A549 (cell line): ENCODE measurements at regions not wholly inside any gene's neighbourhood (a gene's known extent, or its start where the extent isn't known, plus 50 kb on each side); places are given as distances from the start of the nearest gene placed in this dataset.

Experiments used
- ATAC-seq, 2 experiments: fragments of 200-7000 bp in 1 of 2; fragments of >200 bp in 1 of 2; cut with Nextera tagmentation in 1 of 2; cut with Tn5 transposase in 1 of 2; 3 replicates each; pipeline versions ENCODE4 v1.8.0 to v1.9.1; 2018 to 2020; ENCODE audit warnings: mild to moderate bottlenecking in 1 of 2, moderate library complexity in 1 of 2
- CTCF ChIA-PET: fragments of 300-600 bp; sonication (Branson Sonifier 250); formaldehyde crosslinking; extraction: SDS; loops from one replicate; lab custom pipeline; 2021; ENCODE audit warnings: antibody characterized with exemption, inconsistent platforms; lab: Yijun Ruan, JAX
- POLR2A ChIA-PET: fragments of 350-600 bp; formaldehyde crosslinking; extraction: SDS; loops from one replicate; lab custom pipeline; 2021; ENCODE audit warnings: antibody characterized with exemption, inconsistent platforms; lab: Yijun Ruan, JAX
- DNase-seq, 2 experiments: peaks; one replicate each; pipeline versions ENCODE4 v3.0.0 to v3.0.0-alpha.2; 2011 to 2016; ENCODE audit warnings: low read depth in 1 of 2, low spot score in 1 of 2
- FAIRE-seq: peaks from 2 replicates; lab custom pipeline; 2011; peaks lifted over from hg19 to GRCh38; lab: Jason Lieb, UNC
- H3K27ac ChIP-seq, 2 experiments: fragments of >200 bp; sonication (Bioruptor Twin); formaldehyde crosslinking; 3 replicates each; pipeline ENCODE4 v1.5.1; 2016 to 2017
- H3K4me1 ChIP-seq: fragments of >200 bp; sonication (Bioruptor Twin); formaldehyde crosslinking; 3 replicates; pipeline ENCODE4 v1.6.1; 2016
- H3K4me2 ChIP-seq: fragments of >200 bp; sonication (Bioruptor Twin); formaldehyde crosslinking; 3 replicates; pipeline ENCODE4 v1.6.1; 2016
- H3K4me3 ChIP-seq: fragments of >200 bp; sonication (Bioruptor Twin); formaldehyde crosslinking; 3 replicates; pipeline ENCODE4 v1.5.1; 2016
- H3K9me3 ChIP-seq: fragments of >200 bp; sonication (Bioruptor Twin); formaldehyde crosslinking; 3 replicates; pipeline ENCODE4 v1.6.1; 2016
- CBX8 ChIP-seq: fragments of 200-600 bp; sonication (generic); IDR thresholded peaks from 2 replicates; pipeline ENCODE4 v1.6.1; 2016
- CHD4 ChIP-seq: fragments of 200-600 bp; sonication (generic); IDR thresholded peaks from 2 replicates; pipeline ENCODE4 v1.6.1; 2016; ENCODE audit warnings: antibody characterized with exemption, mild to moderate bottlenecking, borderline replicate concordance
- CTCF ChIP-seq: fragments of >200 bp; sonication (Bioruptor Twin); formaldehyde crosslinking; IDR thresholded peaks from 3 replicates; pipeline ENCODE4 v1.5.1; 2016
- EHF ChIP-seq: fragments of 250-450 bp; sonication (Bioruptor Pico); IDR thresholded peaks from 2 replicates; pipeline ENCODE4 v1.5.0; 2020; ENCODE audit warnings: mild to moderate bottlenecking
- ELK1 ChIP-seq: fragments of 150-350 bp; IDR thresholded peaks from 2 replicates; pipeline ENCODE4 v1.6.1; 2014; ENCODE audit warnings: low read depth, mild to moderate bottlenecking, low read length
- EP300 ChIP-seq, 2 experiments: fragments of >200 bp; sonication (Bioruptor Twin); formaldehyde crosslinking; IDR thresholded peaks; 2 replicates in 1 of 2; 3 replicates in 1 of 2; pipeline ENCODE4 v1.6.1; 2016 to 2017
- FOSB ChIP-seq: fragments of 250-450 bp; sonication (Bioruptor Pico); IDR thresholded peaks from 2 replicates; pipeline ENCODE4 v1.5.0; 2020; ENCODE audit warnings: mild to moderate bottlenecking, moderate library complexity
- HDAC2 ChIP-seq: fragments of 200-600 bp; sonication (generic); IDR thresholded peaks from 2 replicates; pipeline ENCODE4 v1.6.1; 2016
- HEYL ChIP-seq: fragments of 250-450 bp; sonication (Bioruptor Pico); IDR thresholded peaks from 2 replicates; pipeline ENCODE4 v1.8.0; 2021; ENCODE audit warnings: mild to moderate bottlenecking, moderate library complexity
- HOXB13 ChIP-seq: fragments of 250-450 bp; sonication (Bioruptor Pico); IDR thresholded peaks from 2 replicates; pipeline ENCODE4 v1.5.0; 2020; ENCODE audit warnings: low read depth, mild to moderate bottlenecking, moderate library complexity
- HOXB5 ChIP-seq: fragments of 250-450 bp; sonication (Bioruptor Pico); IDR thresholded peaks from 2 replicates; pipeline ENCODE4 v1.5.0; 2020; ENCODE audit warnings: mild to moderate bottlenecking, moderate library complexity
- JUN ChIP-seq, 2 experiments: fragments of >200 bp; sonication (Bioruptor Twin); formaldehyde crosslinking; IDR thresholded peaks; 2 replicates in 1 of 2; 3 replicates in 1 of 2; pipeline ENCODE4 v1.6.1; 2016 to 2017
- JUNB ChIP-seq: fragments of >200 bp; sonication (Bioruptor Twin); formaldehyde crosslinking; IDR thresholded peaks from 2 replicates; pipeline ENCODE4 v1.6.1; 2016
- MAZ ChIP-seq: fragments of 150-350 bp; IDR thresholded peaks from 2 replicates; pipeline ENCODE4 v1.6.1; 2014; ENCODE audit warnings: antibody characterized with exemption, low read depth, low read length, borderline replicate concordance
- PHF8 ChIP-seq: fragments of 200-600 bp; sonication (generic); IDR thresholded peaks from 2 replicates; pipeline ENCODE4 v1.6.1; 2016; ENCODE audit warnings: low read depth, mild to moderate bottlenecking, antibody characterized with exemption, moderate library complexity, borderline replicate concordance
- POLR2AphosphoS2 ChIP-seq: conservative IDR thresholded peaks from 2 replicates; pipeline ENCODE4 v1.6.1; 2012; ENCODE audit warnings: low read length, improper control_type of control experiment, inconsistent platforms
- RAD21 ChIP-seq, 2 experiments: fragments of >200 bp in 1 of 2; sonication (Bioruptor Twin) in 1 of 2; formaldehyde crosslinking in 1 of 2; IDR thresholded peaks in 1 of 2; conservative IDR thresholded peaks in 1 of 2; 2 replicates in 1 of 2; 3 replicates in 1 of 2; pipeline ENCODE4 v1.6.1; 2012 to 2018; ENCODE audit warnings: inconsistent platforms in 1 of 2
- RARB ChIP-seq: fragments of 250-450 bp; sonication (Bioruptor Pico); IDR thresholded peaks from 2 replicates; pipeline ENCODE4 v1.8.0; 2021; ENCODE audit warnings: mild to moderate bottlenecking, moderate library complexity
- RCOR1 ChIP-seq: fragments of 150-350 bp; IDR thresholded peaks from 2 replicates; pipeline ENCODE4 v1.6.1; 2014; ENCODE audit warnings: antibody characterized with exemption, low read length, low read depth
- SMC3 ChIP-seq: fragments of >200 bp; sonication (Bioruptor Twin); formaldehyde crosslinking; IDR thresholded peaks from 3 replicates; pipeline ENCODE4 v1.6.1; 2018; ENCODE audit warnings: inconsistent platforms
- SREBF2 ChIP-seq: fragments of 450-650 bp; IDR thresholded peaks from 2 replicates; pipeline ENCODE4 v1.6.1; 2014; ENCODE audit warnings: mild to moderate bottlenecking, moderate library complexity
- TFCP2L1 ChIP-seq: fragments of 250-450 bp; sonication (Bioruptor Pico); IDR thresholded peaks from 2 replicates; pipeline ENCODE4 v1.5.0; 2021; ENCODE audit warnings: mild to moderate bottlenecking
- TP53 ChIP-seq: fragments of 250-450 bp; sonication (Bioruptor Pico); IDR thresholded peaks from 2 replicates; pipeline ENCODE4 v1.5.0; 2021; ENCODE audit warnings: mild to moderate bottlenecking, moderate library complexity
- ZFP36 ChIP-seq: fragments of 450-650 bp; IDR thresholded peaks from 2 replicates; pipeline ENCODE4 v1.6.1; 2014; ENCODE audit warnings: borderline replicate concordance; ENCODE audit not compliant: partially characterized antibody
- ZNF302 ChIP-seq: fragments of 250-450 bp; sonication (Bioruptor Pico); IDR thresholded peaks from 2 replicates; pipeline ENCODE4 v1.9.0; 2021; ENCODE audit warnings: inconsistent platforms, mild to moderate bottlenecking, moderate library complexity
- ZSCAN20 ChIP-seq: fragments of 250-450 bp; sonication (Bioruptor Pico); IDR thresholded peaks from 2 replicates; pipeline ENCODE4 v1.8.0; 2022; ENCODE audit warnings: mild to moderate bottlenecking, moderate library complexity
- WGBS: methylation state at CpG from one replicate; pipeline ENCODE4 v1.1.6; 2017; ENCODE audit errors: missing lambda C conversion rate; 5-methylcytosine and 5-hydroxymethylcytosine counted together
- TF ChIP-seq, protein P1 (sequence below): fragments of 200-600 bp; sonication (generic); IDR thresholded peaks from 2 replicates; pipeline ENCODE4 v1.6.1; 2016; ENCODE audit warnings: antibody characterized with exemption, mild to moderate bottlenecking, moderate library complexity
- TF ChIP-seq, protein P2 (sequence below): fragments of 250-450 bp; sonication (Bioruptor Pico); IDR thresholded peaks from 2 replicates; pipeline ENCODE4 v1.5.0; 2021; ENCODE audit warnings: mild to moderate bottlenecking, moderate library complexity, borderline replicate concordance

DNA sequence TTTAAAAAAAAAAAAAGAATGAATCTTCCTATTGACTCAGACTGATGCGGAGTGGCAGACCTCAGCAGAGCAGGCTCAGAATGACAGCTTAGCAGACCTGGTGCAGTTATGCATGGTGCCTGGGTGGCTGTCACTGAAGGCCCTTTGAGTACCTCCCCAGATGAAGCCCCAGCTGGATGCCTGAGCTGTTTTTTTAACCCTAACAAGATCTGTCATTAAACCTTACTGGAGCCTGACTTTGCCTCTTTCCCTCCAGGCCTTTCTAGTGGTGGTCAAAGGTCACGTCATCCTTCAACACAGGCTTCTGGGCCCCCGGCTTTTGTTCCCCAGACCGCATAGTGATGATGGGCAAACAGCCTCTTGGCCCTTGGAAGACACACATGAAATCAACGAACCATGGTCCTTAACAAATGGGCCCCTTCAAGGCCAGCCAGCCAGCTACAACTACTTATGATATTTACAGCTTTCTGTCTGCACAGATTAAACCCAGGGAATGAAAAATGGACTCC, 138.3 kb upstream of the CYP1B1 start:
- no peak for DNase-seq
- no peak for FAIRE-seq

GRCh38 chr2:38213619-38214167, 137.7 kb upstream of the CYP1B1 start:
- 0 out of 3 replicates have a peak overlapping the region, but pooled peaks have one; percentile 6 for H3K4me2 ChIP-seq
- ChIA-PET CTCF (interaction anchor here (0.9 kb wide), 1 partner anchor 220 kb away, joined by 3 read pairs; no protein-coding TSS in a partner anchor), POLR2A (no interaction called here)
- peaks cover 33% of the 10 kb centered on the region for H3K4me1 ChIP-seq
- TF ChIP-seq POLR2AphosphoS2 (no peak), CBX8 (no peak), HDAC2 (no peak), EHF (CRISPR knock-in tag) (no peak), RCOR1 (no peak), TP53 (CRISPR knock-in tag) (no peak), JUN (IDR thresholded peaks at IDR 0.05) (no peak), RARB (CRISPR knock-in tag) (no peak), SREBF2 (no peak), ELK1 (no peak), TFCP2L1 (no peak)
- TF ChIP-seq, protein P1, sequence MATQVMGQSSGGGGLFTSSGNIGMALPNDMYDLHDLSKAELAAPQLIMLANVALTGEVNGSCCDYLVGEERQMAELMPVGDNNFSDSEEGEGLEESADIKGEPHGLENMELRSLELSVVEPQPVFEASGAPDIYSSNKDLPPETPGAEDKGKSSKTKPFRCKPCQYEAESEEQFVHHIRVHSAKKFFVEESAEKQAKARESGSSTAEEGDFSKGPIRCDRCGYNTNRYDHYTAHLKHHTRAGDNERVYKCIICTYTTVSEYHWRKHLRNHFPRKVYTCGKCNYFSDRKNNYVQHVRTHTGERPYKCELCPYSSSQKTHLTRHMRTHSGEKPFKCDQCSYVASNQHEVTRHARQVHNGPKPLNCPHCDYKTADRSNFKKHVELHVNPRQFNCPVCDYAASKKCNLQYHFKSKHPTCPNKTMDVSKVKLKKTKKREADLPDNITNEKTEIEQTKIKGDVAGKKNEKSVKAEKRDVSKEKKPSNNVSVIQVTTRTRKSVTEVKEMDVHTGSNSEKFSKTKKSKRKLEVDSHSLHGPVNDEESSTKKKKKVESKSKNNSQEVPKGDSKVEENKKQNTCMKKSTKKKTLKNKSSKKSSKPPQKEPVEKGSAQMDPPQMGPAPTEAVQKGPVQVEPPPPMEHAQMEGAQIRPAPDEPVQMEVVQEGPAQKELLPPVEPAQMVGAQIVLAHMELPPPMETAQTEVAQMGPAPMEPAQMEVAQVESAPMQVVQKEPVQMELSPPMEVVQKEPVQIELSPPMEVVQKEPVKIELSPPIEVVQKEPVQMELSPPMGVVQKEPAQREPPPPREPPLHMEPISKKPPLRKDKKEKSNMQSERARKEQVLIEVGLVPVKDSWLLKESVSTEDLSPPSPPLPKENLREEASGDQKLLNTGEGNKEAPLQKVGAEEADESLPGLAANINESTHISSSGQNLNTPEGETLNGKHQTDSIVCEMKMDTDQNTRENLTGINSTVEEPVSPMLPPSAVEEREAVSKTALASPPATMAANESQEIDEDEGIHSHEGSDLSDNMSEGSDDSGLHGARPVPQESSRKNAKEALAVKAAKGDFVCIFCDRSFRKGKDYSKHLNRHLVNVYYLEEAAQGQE = no peak
- H3K27ac ChIP-seq = peak overlapping the region; percentile 47 to 56; a peak in 3 of 6 replicates
- no peaks in the 10 kb centered on the region for H3K9me3 ChIP-seq
- no peak overlapping the region for H3K4me3 ChIP-seq
- 74% methylated on average over 4 of the region's 4 CpGs for WGBS
- FAIRE-seq (no peak), ATAC-seq (peak in 1 of 2 experiments; percentile 39; a peak in 3 of 6 replicates), DNase-seq (peak in 1 of 2 experiments; percentile 15)

More for the DNA sequence above, 138.3 kb upstream of the CYP1B1 start:
- ATAC-seq = peak in 1 of 2 experiments; percentile 40; a peak in 2 of 6 replicates
- Histone ChIP-seq H3K27ac (peak overlapping the region; percentile 47 to 56; a peak in 4 of 6 replicates), H3K4me3 (no peak overlapping the region), H3K4me2 (0 out of 3 replicates have a peak overlapping the region, but pooled peaks have one; percentile 6), H3K4me1 (peaks cover 33% of the 10 kb centered on the region), H3K9me3 (no peaks in the 10 kb centered on the region)
- POLR2A ChIA-PET = no interaction called here
- no peak for TF ChIP-seq SMC3
- no peak for TF ChIP-seq ZNF302 (CRISPR knock-in tag)
- no peak for TF ChIP-seq RARB (CRISPR knock-in tag)
- TF ChIP-seq RAD21 (conservative IDR thresholded peaks at IDR 0.05 in 1 of 2, IDR thresholded peaks at IDR 0.05 in 1 of 2) = no peak
- TF ChIP-seq JUNB = no peak
- TF ChIP-seq MAZ = no peak
- TF ChIP-seq FOSB (CRISPR knock-in tag) = no peak
- no peak for TF ChIP-seq HOXB5 (CRISPR knock-in tag)
- TF ChIP-seq HEYL = no peak
- no peak for TF ChIP-seq CTCF
- TF ChIP-seq, protein P2, sequence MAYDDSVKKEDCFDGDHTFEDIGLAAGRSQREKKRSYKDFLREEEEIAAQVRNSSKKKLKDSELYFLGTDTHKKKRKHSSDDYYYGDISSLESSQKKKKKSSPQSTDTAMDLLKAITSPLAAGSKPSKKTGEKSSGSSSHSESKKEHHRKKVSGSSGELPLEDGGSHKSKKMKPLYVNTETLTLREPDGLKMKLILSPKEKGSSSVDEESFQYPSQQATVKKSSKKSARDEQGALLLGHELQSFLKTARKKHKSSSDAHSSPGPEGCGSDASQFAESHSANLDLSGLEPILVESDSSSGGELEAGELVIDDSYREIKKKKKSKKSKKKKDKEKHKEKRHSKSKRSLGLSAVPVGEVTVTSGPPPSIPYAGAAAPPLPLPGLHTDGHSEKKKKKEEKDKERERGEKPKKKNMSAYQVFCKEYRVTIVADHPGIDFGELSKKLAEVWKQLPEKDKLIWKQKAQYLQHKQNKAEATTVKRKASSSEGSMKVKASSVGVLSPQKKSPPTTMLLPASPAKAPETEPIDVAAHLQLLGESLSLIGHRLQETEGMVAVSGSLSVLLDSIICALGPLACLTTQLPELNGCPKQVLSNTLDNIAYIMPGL = no peak
- no peak for TF ChIP-seq CHD4
- no peak for TF ChIP-seq PHF8
- no peak for TF ChIP-seq ZFP36
- TF ChIP-seq RCOR1 = no peak
- no peak for TF ChIP-seq HOXB13 (CRISPR knock-in tag)
- no peak for TF ChIP-seq ZSCAN20 (CRISPR knock-in tag)
- TF ChIP-seq EP300 (IDR thresholded peaks at IDR 0.05) = no peak
- 72% methylated on average over 5 of the region's 5 CpGs for WGBS
- CTCF ChIA-PET = interaction anchor here (0.9 to 1.3 kb wide), 2 partner anchors 99 to 220 kb away, joined by 3 read pairs; no protein-coding TSS in a partner anchor
